NCI-H748 treated with DMSO at 0.1 percent for 48 hours (cell line): ENCODE measurements at regions not wholly inside any gene's neighbourhood (a gene's known extent, or its start where the extent isn't known, plus 50 kb on each side); places are given as distances from the start of the nearest gene placed in this dataset.

Experiments used
- DNase-seq: peaks from one replicate; lab custom pipeline; 2025; lab: John Stamatoyannopoulos, UW

- DNase-seq, result no peak
Observed at GRCh38 chr1:209430107-209430506, 153.4 kb upstream of the CAMK1G start.

- DNase-seq, result no peak
Observed at GRCh38 chr1:209430821-209431259, 152.7 kb upstream of the CAMK1G start.

GRCh38 chr1:209431402-209431801, 152.1 kb upstream of the CAMK1G start:
- no peak for DNase-seq

GRCh38 chr1:209431813-209432442, 151.6 kb upstream of the CAMK1G start:
- DNase-seq, result no peak

- DNase-seq, result no peak
Observed at GRCh38 chr1:209432443-209432825, 151.1 kb upstream of the CAMK1G start.

- no peak for DNase-seq
Observed at GRCh38 chr1:209433649-209434031, 149.9 kb upstream of the CAMK1G start.

GRCh38 chr1:209434066-209434465, 149.4 kb upstream of the CAMK1G start:
- no peak for DNase-seq

- DNase-seq, result no peak
Observed at GRCh38 chr1:209434631-209435217, 148.8 kb upstream of the CAMK1G start.

- DNase-seq, result peak; percentile 4
Observed at GRCh38 chr1:209435654-209436566, 147.6 kb upstream of the CAMK1G start.

GRCh38 chr1:209439828-209440227, 143.7 kb upstream of the CAMK1G start:
- no peak for DNase-seq

- DNase-seq, result no peak
Observed at GRCh38 chr1:209443361-209443931, 140.1 kb upstream of the CAMK1G start.

GRCh38 chr1:209443975-209444651, 139.4 kb upstream of the CAMK1G start:
- DNase-seq, result no peak

GRCh38 chr1:209444961-209445360, 138.6 kb upstream of the CAMK1G start:
- DNase-seq, result no peak

GRCh38 chr1:209445576-209445975, 137.9 kb upstream of the CAMK1G start:
- DNase-seq, result no peak

- DNase-seq, result no peak
Observed at GRCh38 chr1:209446356-209446755, 137.2 kb upstream of the CAMK1G start.

- DNase-seq, result no peak
Observed at GRCh38 chr1:209454340-209454994, 129.0 kb upstream of the CAMK1G start.

- peak; percentile 14 for DNase-seq
Observed at GRCh38 chr1:209455145-209455544, 128.4 kb upstream of the CAMK1G start.

GRCh38 chr1:209455661-209456358, 127.7 kb upstream of the CAMK1G start:
- no peak for DNase-seq

GRCh38 chr1:209456878-209457277, 126.6 kb upstream of the CAMK1G start:
- no peak for DNase-seq

GRCh38 chr1:209457401-209458125, 126.0 kb upstream of the CAMK1G start:
- DNase-seq, result no peak
